ENCODE measurements at regions not wholly inside any gene's neighbourhood (a gene's known extent, or its start where the extent isn't known, plus 50 kb on each side); places are given as distances from the start of the nearest gene placed in this dataset.

GRCh38 chr6:4253604-4254231 lies 118.3 kb upstream of the ECI2 start:
- TF ChIP-seq POLR2A (IDR thresholded peaks at IDR 0.05) (no peak), CTCF (IDR thresholded peaks at IDR 0.05) (peak in 5 of 7 experiments; percentile 15 to 34 (median 21)), EP300 (IDR thresholded peaks at IDR 0.05) (no peak), POLR2AphosphoS5 (IDR thresholded peaks at IDR 0.05) (peak in 1 of 3 donors; percentile 33)

All from stomach (tissue), 4 donors.